Parathyroid adenoma (tissue), 2 donors: ENCODE measurements at regions not wholly inside any gene's neighbourhood (a gene's known extent, or its start where the extent isn't known, plus 50 kb on each side); places are given as distances from the start of the nearest gene placed in this dataset.

ENCODE experiments used
- H2AFZ ChIP-seq: fragments of 300-600 bp; sonication (generic); one replicate; pipeline ENCODE4 v1.7.0; 2017; ENCODE audit warnings: antibody characterized with exemption, mild to moderate bottlenecking
- H3K27ac ChIP-seq: fragments of 300-600 bp; sonication (generic); one replicate; pipeline ENCODE4 v1.7.0; 2017
- H3K27me3 ChIP-seq: fragments of 300-600 bp; sonication (generic); one replicate; pipeline ENCODE4 v1.7.0; 2017; ENCODE audit warnings: low read length; ENCODE audit not compliant: control insufficient read depth, insufficient read depth
- H3K36me3 ChIP-seq: fragments of 300-600 bp; sonication (generic); one replicate; pipeline ENCODE4 v1.7.0; 2017; ENCODE audit warnings: low read length; ENCODE audit not compliant: control insufficient read depth, insufficient read depth
- H3K4me1 ChIP-seq: fragments of 300-600 bp; sonication (generic); one replicate; pipeline ENCODE4 v1.7.0; 2017; ENCODE audit warnings: control low read depth
- H3K4me2 ChIP-seq: fragments of 300-600 bp; sonication (generic); one replicate; pipeline ENCODE4 v1.7.0; 2017; ENCODE audit warnings: low read length
- H3K4me3 ChIP-seq: fragments of 300-600 bp; sonication (generic); one replicate; pipeline ENCODE4 v1.7.0; 2017; ENCODE audit warnings: low read depth, low read length
- H3K79me2 ChIP-seq: fragments of 300-600 bp; sonication (generic); one replicate; pipeline ENCODE4 v1.7.0; 2017; ENCODE audit warnings: control low read depth
- H3K9ac ChIP-seq: fragments of 300-600 bp; sonication (generic); one replicate; pipeline ENCODE4 v1.7.0; 2017; ENCODE audit warnings: mild to moderate bottlenecking
- H3K9me3 ChIP-seq: fragments of 300-600 bp; sonication (generic); one replicate; pipeline ENCODE4 v1.7.0; 2017; ENCODE audit warnings: low read length; ENCODE audit not compliant: control insufficient read depth
- TF ChIP-seq, protein P1 (sequence below): fragments of 300-600 bp; sonication (generic); IDR thresholded peaks from one replicate; pipeline ENCODE4 v1.7.0; 2017; ENCODE audit warnings: antibody characterized with exemption, mild to moderate bottlenecking
- donor health status: primary hyperparathyroidism.

DNA sequence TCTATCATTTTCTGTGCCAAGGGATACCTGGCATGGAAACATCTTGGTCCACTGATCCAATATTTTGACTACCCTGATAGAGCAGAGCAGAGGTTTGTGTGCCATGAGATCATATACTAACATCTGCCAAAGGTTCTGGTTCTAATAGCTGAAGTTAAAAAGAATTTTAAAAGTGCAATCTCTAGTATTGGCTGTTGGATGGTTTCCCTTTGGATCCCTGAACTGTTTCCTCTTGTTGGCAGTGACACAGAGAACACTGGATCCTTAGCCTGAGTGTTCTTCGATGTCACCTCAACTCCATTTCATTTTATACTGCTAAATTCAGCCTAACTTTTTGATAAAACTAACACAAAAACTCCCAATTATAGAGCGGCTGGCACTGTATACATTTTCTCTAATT lies 169.3 kb upstream of the FBXO11 start:
- Histone ChIP-seq H3K27ac (no peak overlapping the region), H3K9ac (no peak overlapping the region), H2AFZ (no peak overlapping the region), H3K4me3 (no peak overlapping the region), H3K4me2 (no peak overlapping the region), H3K27me3 (no peaks in the 10 kb centered on the region), H3K79me2 (no peaks in the 10 kb centered on the region), H3K9me3 (no peaks in the 10 kb centered on the region), H3K4me1 (no peaks in the 10 kb centered on the region), H3K36me3 (no peaks in the 10 kb centered on the region)
- TF ChIP-seq, protein P1, sequence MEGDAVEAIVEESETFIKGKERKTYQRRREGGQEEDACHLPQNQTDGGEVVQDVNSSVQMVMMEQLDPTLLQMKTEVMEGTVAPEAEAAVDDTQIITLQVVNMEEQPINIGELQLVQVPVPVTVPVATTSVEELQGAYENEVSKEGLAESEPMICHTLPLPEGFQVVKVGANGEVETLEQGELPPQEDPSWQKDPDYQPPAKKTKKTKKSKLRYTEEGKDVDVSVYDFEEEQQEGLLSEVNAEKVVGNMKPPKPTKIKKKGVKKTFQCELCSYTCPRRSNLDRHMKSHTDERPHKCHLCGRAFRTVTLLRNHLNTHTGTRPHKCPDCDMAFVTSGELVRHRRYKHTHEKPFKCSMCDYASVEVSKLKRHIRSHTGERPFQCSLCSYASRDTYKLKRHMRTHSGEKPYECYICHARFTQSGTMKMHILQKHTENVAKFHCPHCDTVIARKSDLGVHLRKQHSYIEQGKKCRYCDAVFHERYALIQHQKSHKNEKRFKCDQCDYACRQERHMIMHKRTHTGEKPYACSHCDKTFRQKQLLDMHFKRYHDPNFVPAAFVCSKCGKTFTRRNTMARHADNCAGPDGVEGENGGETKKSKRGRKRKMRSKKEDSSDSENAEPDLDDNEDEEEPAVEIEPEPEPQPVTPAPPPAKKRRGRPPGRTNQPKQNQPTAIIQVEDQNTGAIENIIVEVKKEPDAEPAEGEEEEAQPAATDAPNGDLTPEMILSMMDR: no peak

DNA sequence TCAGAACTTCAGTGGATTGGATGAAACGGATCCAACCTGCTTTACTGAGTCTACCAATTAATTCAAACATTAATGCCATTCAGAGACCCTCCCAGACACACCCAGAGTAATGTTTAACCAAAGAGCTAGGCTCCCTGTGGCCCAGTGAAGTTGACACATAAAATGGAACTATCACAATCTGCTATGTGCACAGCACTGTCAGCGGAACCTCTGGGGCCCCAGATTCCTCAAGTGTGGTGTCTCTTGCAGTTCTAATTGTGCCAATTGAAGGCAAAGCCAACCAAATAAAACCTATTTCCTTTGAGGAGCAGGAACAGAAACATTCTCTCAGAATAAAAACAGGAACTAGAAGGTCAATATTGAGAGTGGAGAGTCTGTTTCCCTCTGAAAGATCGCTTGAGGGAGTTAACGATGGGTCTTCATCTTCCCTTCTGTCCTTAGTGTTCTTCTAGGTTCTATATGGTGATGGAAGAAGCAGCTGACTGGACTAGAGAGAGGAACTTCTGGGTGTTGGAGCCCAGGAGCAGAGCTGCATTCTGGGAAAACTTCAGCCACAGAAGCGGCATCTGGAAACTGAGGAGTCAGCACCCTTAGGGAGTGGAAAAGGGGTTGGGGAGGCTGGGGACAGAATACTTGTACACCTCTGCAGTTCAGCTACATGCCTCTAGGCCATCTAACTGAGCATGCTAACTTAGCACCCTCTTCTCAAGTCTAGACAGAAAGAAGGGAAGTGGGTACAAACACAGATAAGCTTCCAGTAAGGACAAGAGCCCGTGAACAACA lies 174.4 kb upstream of the FBXO11 start:
- Histone ChIP-seq H3K9ac (no peak overlapping the region), H3K9me3 (no peaks in the 10 kb centered on the region), H3K36me3 (no peaks in the 10 kb centered on the region), H2AFZ (no peak overlapping the region), H3K4me1 (no peaks in the 10 kb centered on the region), H3K27me3 (no peaks in the 10 kb centered on the region), H3K4me3 (no peak overlapping the region), H3K79me2 (no peaks in the 10 kb centered on the region), H3K27ac (no peak overlapping the region), H3K4me2 (no peak overlapping the region)
- TF ChIP-seq, protein P1: no peak

DNA sequence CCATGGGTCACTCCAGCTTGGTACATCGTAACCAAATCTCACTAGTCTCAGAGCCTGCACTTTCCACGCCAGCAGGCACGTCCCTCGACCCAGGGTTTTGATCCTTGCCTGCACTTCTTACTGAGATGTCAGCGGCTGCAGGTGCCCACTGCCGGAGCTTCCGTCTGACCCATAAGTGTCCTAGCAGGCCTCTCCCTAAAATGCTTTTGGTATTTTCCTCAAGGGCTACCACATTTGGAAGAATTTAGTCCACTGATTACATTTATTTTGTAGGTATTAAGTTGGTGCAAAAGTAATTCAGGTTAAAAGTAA lies 175.0 kb upstream of the FBXO11 start:
- Histone ChIP-seq H3K36me3 (no peaks in the 10 kb centered on the region), H3K9me3 (no peaks in the 10 kb centered on the region)

DNA sequence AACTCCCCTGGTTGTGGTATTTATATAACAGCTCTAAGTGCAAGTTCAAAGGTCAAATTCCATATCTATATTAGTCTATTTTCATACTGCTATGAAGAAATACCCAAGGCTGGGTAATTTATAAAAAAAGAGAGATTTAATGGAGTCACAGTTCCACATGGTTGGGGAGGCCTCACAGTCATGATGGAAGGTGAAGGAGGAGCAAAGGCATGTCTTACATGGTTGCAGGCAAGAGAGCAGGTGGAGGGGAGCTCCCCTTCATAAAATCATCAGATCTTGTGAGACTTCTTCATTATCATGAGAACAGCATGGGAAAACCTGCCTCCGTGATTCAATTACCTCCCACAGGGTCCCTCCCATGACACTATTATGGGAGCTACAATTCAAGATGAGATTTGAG lies 179.6 kb upstream of the FBXO11 start:
- Histone ChIP-seq H3K27ac (no peak overlapping the region), H2AFZ (no peak overlapping the region), H3K4me1 (no peaks in the 10 kb centered on the region), H3K9ac (no peak overlapping the region), H3K9me3 (no peaks in the 10 kb centered on the region), H3K27me3 (no peaks in the 10 kb centered on the region), H3K36me3 (no peaks in the 10 kb centered on the region), H3K4me3 (no peak overlapping the region), H3K4me2 (no peak overlapping the region), H3K79me2 (no peaks in the 10 kb centered on the region)
- TF ChIP-seq, protein P1: no peak

More for the DNA sequence above, 175.0 kb upstream of the FBXO11 start:
- no peak overlapping the region for H3K9ac ChIP-seq
- H3K4me1 ChIP-seq: no peaks in the 10 kb centered on the region
- H2AFZ ChIP-seq: no peak overlapping the region
- no peaks in the 10 kb centered on the region for H3K27me3 ChIP-seq
- no peak overlapping the region for H3K4me3 ChIP-seq
- no peak overlapping the region for H3K27ac ChIP-seq
- H3K4me2 ChIP-seq: no peak overlapping the region
- no peaks in the 10 kb centered on the region for H3K79me2 ChIP-seq
- TF ChIP-seq, protein P1: no peak

DNA sequence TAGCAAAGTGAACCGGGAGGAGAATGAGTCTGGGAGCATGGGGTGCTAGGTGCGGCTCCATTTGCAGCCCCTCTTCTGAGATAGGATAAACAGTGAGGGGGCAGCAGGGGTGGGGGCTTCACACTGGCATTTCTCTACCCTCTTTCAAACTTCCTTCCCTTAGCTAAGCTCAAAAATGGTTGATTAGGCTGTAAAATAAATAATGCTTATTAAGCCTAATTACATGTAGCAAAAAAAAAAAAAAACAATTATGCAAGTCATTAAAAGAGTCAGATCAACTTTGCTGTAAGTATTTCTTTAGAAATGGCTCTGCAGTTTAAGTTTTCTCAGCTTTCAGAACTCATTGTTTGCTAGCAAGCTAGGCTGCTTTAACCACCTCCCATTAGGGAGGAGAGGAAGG lies 182.7 kb upstream of the FBXO11 start:
- H3K4me1 ChIP-seq: no peaks in the 10 kb centered on the region
- no peak overlapping the region for H3K27ac ChIP-seq
- H3K79me2 ChIP-seq: no peaks in the 10 kb centered on the region
- no peak overlapping the region for H3K4me2 ChIP-seq
- TF ChIP-seq, protein P1: no peak
- no peak overlapping the region for H3K4me3 ChIP-seq
- H3K9ac ChIP-seq: no peak overlapping the region
- H3K9me3 ChIP-seq: no peaks in the 10 kb centered on the region
- H3K27me3 ChIP-seq: no peaks in the 10 kb centered on the region
- no peak overlapping the region for H2AFZ ChIP-seq
- H3K36me3 ChIP-seq: no peaks in the 10 kb centered on the region
